ENCODE measurements at regions not wholly inside any gene's neighbourhood (a gene's known extent, or its start where the extent isn't known, plus 50 kb on each side); places are given as distances from the start of the nearest gene placed in this dataset.

- TF ChIP-seq ARNT (IDR thresholded peaks at IDR 0.05) (no peak), HDGF (IDR thresholded peaks at IDR 0.05; ENCODE audit: borderline replicate concordance) (no peak), FOXM1 (IDR thresholded peaks at IDR 0.05; ENCODE audit: borderline replicate concordance) (no peak), PKNOX1 (IDR thresholded peaks at IDR 0.05) (no peak), L3MBTL2 (conservative IDR thresholded peaks at IDR 0.05) (no peak), SP1 (IDR thresholded peaks at IDR 0.05) (no peak), CTBP1 (IDR thresholded peaks at IDR 0.05; ENCODE audit: borderline replicate concordance) (no peak), SUZ12 (IDR thresholded peaks at IDR 0.05) (no peak), TARDBP (IDR thresholded peaks at IDR 0.05) (no peak), BHLHE40 (IDR thresholded peaks at IDR 0.05; ENCODE audit: borderline replicate concordance) (no peak), FOXK2 (IDR thresholded peaks at IDR 0.05) (no peak)
These were observed 162.0 kb upstream of the C21orf91 start for GRCh38 chr21:17981060-17981740.
